Vagina (tissue), 2 donors: ENCODE measurements at regions not wholly inside any gene's neighbourhood (a gene's known extent, or its start where the extent isn't known, plus 50 kb on each side); places are given as distances from the start of the nearest gene placed in this dataset.

Experiments
- POLR2A ChIP-seq, 2 donors: fragments of 450-650 bp; IDR thresholded peaks; one replicate each; pipeline ENCODE4 v1.6.1; 2017; ENCODE audit warnings: antibody characterized with exemption in 2 of 2, mild to moderate bottlenecking in 2 of 2, moderate library complexity in 2 of 2
- POLR2AphosphoS5 ChIP-seq, 2 donors: sonication (generic); formaldehyde crosslinking; IDR thresholded peaks; one replicate each; pipeline ENCODE4 v1.9.0; 2017; ENCODE audit warnings: antibody characterized with exemption in 2 of 2, mild to moderate bottlenecking in 2 of 2, low read depth in 1 of 2; ENCODE audit not compliant: insufficient read depth in 1 of 2
- TF ChIP-seq, protein P1 (sequence below), 3 experiments: fragments of 450-650 bp in 2 of 3; fragments of 200-600 bp in 1 of 3; sonication (generic) in 1 of 3; IDR thresholded peaks; one replicate each; pipeline ENCODE4 v1.5.1; 2017 to 2019; ENCODE audit warnings: antibody characterized with exemption in 3 of 3, mild to moderate bottlenecking in 2 of 3, moderate library complexity in 2 of 3

DNA sequence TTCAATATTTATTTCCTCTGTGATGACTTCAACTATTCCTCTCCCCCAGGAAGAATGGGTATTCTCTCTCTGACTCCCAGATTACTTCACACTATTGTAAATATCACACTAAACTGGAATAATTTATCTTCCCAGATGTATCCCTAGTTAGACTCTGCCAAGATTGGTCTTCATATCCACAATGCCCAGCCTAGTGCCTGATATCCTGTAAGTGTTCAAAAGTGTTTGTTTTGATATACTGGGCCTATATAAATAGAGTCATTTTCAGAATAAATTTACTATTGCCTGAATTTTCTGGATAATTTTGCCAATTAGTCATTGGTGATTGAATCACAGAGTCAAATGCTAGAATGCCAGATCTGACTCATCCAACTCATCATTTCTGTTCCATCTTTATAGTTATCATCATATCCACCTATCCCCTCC lies 143.7 kb upstream of the TNC start:
- TF ChIP-seq, protein P1, sequence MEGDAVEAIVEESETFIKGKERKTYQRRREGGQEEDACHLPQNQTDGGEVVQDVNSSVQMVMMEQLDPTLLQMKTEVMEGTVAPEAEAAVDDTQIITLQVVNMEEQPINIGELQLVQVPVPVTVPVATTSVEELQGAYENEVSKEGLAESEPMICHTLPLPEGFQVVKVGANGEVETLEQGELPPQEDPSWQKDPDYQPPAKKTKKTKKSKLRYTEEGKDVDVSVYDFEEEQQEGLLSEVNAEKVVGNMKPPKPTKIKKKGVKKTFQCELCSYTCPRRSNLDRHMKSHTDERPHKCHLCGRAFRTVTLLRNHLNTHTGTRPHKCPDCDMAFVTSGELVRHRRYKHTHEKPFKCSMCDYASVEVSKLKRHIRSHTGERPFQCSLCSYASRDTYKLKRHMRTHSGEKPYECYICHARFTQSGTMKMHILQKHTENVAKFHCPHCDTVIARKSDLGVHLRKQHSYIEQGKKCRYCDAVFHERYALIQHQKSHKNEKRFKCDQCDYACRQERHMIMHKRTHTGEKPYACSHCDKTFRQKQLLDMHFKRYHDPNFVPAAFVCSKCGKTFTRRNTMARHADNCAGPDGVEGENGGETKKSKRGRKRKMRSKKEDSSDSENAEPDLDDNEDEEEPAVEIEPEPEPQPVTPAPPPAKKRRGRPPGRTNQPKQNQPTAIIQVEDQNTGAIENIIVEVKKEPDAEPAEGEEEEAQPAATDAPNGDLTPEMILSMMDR (IDR thresholded peaks at IDR 0.05): no peak
- TF ChIP-seq POLR2A (IDR thresholded peaks at IDR 0.05): no peak
- no peak for TF ChIP-seq POLR2AphosphoS5 (IDR thresholded peaks at IDR 0.05; ENCODE audit: insufficient read depth in 1 of 2, low read depth in 1 of 2)
